ENCODE measurements at regions not wholly inside any gene's neighbourhood (a gene's known extent, or its start where the extent isn't known, plus 50 kb on each side); places are given as distances from the start of the nearest gene placed in this dataset.

DNA sequence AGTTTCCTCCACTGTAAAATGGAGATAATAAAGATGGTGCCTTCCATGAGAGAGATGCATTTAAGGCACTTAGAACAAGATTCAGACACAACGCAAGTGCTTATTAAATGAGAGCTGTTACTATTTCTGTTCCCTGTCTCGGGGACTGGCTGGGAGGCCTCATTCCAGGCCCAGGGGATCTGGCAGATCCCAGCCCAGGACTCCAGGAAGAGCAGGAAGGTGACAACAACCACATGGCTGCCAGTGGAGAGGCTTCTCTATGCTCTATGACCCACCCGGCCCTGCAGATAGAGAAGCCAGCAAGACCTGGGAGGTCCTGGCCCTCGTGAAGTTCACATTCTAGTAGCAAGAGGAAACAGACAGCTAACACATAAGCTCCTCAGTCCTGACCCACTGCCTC, 175.5 kb downstream of the ACTL8 start:
- TF ChIP-seq ZNF404 (tag by site-specific recombination; IDR thresholded peaks at IDR 0.05) = no peak
- TF ChIP-seq ZFHX2 (tag by site-specific recombination; conservative IDR thresholded peaks at IDR 0.05) = no peak
- no peak for TF ChIP-seq ZNF26 (tag by site-specific recombination; IDR thresholded peaks at IDR 0.05)
- TF ChIP-seq ZNF792 (tag by site-specific recombination; IDR thresholded peaks at IDR 0.05) = no peak
- TF ChIP-seq ZNF747 (tag by site-specific recombination; IDR thresholded peaks at IDR 0.05) = no peak
- TF ChIP-seq ZNF416 (tag by site-specific recombination; IDR thresholded peaks at IDR 0.05) = no peak
- TF ChIP-seq ZNF394 (tag by site-specific recombination; IDR thresholded peaks at IDR 0.05; ENCODE audit: borderline replicate concordance) = no peak
- TF ChIP-seq ZNF239 (tag by site-specific recombination; IDR thresholded peaks at IDR 0.05) = no peak
- TF ChIP-seq ZNF302 (tag by site-specific recombination; IDR thresholded peaks at IDR 0.05; ENCODE audit: low read depth) = no peak
- TF ChIP-seq TRIM28 (IDR thresholded peaks at IDR 0.05; ENCODE audit: borderline replicate concordance, low read length) = no peak
- no peak for TF ChIP-seq KLF1 (tag by site-specific recombination; IDR thresholded peaks at IDR 0.05)
- TF ChIP-seq ZNF121 (tag by site-specific recombination; IDR thresholded peaks at IDR 0.05) = no peak
- no peak for TF ChIP-seq YY1 (tag by site-specific recombination; IDR thresholded peaks at IDR 0.05)
- no peak for TF ChIP-seq ZNF362 (tag by site-specific recombination; IDR thresholded peaks at IDR 0.05)
- TF ChIP-seq ZNF513 (tag by site-specific recombination; IDR thresholded peaks at IDR 0.05) = no peak
- TF ChIP-seq ZBTB21 (tag by site-specific recombination; IDR thresholded peaks at IDR 0.05) = no peak
- no peak for TF ChIP-seq RBAK (tag by site-specific recombination; IDR thresholded peaks at IDR 0.05)
- TF ChIP-seq ZNF449 (tag by site-specific recombination; IDR thresholded peaks at IDR 0.05) = no peak
- no peak for TF ChIP-seq HOXC10 (CRISPR knock-in tag; IDR thresholded peaks at IDR 0.05)
- no peak for TF ChIP-seq GLIS2 (tag by site-specific recombination; IDR thresholded peaks at IDR 0.05)
- CTCF ChIA-PET = interaction anchor here (0.6 kb wide), 1 partner anchor 281 kb away, joined by 3 read pairs; no protein-coding TSS in a partner anchor
- POLR2A ChIA-PET = interaction anchor here (0.6 kb wide), 1 partner anchor 1565 kb away, joined by 5 read pairs; no protein-coding TSS in a partner anchor
- Histone ChIP-seq H3K4me1 (ENCODE audit: control insufficient read depth, insufficient read depth, low read length) (no peaks in the 10 kb centered on the region), H3K9me3 (ENCODE audit: control insufficient read depth, insufficient read depth, low read depth, low read length) (no peaks in the 10 kb centered on the region), H3K27ac (ENCODE audit: extremely low read depth, low read depth, low read length) (no peak overlapping the region), H3K36me3 (ENCODE audit: control insufficient read depth in 2 of 2, insufficient read depth in 1 of 2, low read length in 2 of 2) (no peaks in the 10 kb centered on the region), H3K4me3 (ENCODE audit: low read depth, low read length) (no peak overlapping the region)

DNA sequence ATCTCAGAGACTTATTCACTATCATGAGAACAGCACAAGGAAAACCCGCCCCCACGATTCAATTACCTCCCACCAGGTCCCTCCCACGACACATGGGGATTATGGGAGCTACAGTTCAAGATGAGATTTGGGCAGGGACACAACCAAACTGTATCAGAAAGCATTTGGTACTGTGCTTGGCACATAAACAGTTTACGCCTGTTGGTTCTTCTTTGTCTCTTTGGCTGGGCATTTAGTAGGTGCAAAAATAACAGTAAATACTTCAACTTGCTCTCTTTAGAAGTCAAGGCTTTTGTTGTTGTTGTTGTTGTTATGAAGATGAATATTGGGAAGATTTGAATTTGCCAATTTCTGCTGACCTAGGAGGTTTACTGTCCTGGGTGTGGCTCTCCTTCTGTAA, 175.4 kb upstream of the IGSF21 start:
- Histone ChIP-seq H3K9me3 (ENCODE audit: control insufficient read depth, insufficient read depth, low read depth, low read length) (no peaks in the 10 kb centered on the region), H3K4me1 (ENCODE audit: control insufficient read depth, insufficient read depth, low read length) (no peaks in the 10 kb centered on the region), H3K27ac (ENCODE audit: extremely low read depth, low read depth, low read length) (no peak overlapping the region), H3K4me3 (ENCODE audit: low read depth, low read length) (no peak overlapping the region), H3K36me3 (ENCODE audit: control insufficient read depth in 2 of 2, insufficient read depth in 1 of 2, low read length in 2 of 2) (no peaks in the 10 kb centered on the region)
- ChIA-PET POLR2A (no interaction called here), CTCF (interaction anchor here (0.6 to 2.6 kb wide), 3 partner anchors 9 to 23 kb away, joined by 3 to 10 read pairs (median 4); no protein-coding TSS in a partner anchor)
- TF ChIP-seq ZNF133 (tag by site-specific recombination; IDR thresholded peaks at IDR 0.05) (peak; percentile 93), ZNF155 (tag by site-specific recombination; IDR thresholded peaks at IDR 0.05) (no peak), EGR2 (tag by site-specific recombination; IDR thresholded peaks at IDR 0.05; ENCODE audit: low read depth) (peak; percentile 20; the same call in 1 of the 2 replicates), ZFHX2 (tag by site-specific recombination; conservative IDR thresholded peaks at IDR 0.05) (peak; percentile 32)
